Activated CD4-positive, alpha-beta T cell treated with anti-CD3 and anti-CD28 coated beads, Interleukin-2, amount 50 U/mL, for 16 hours (primary cell): ENCODE measurements at regions not wholly inside any gene's neighbourhood (a gene's known extent, or its start where the extent isn't known, plus 50 kb on each side); places are given as distances from the start of the nearest gene placed in this dataset.

Experiments
- DNase-seq: peaks from one replicate; pipeline ENCODE4 v3.0.0-alpha.2; 2020

- no peak for DNase-seq
Observed at GRCh38 chr1:235025422-235025984, 103.1 kb downstream of the TOMM20 start.

GRCh38 chr1:235024711-235025421 is 103.8 kb downstream of the TOMM20 start:
- DNase-seq = no peak

- no peak for DNase-seq
Observed at GRCh38 chr1:235023711-235024439, 104.8 kb downstream of the TOMM20 start.

GRCh38 chr1:235022981-235023710 is 105.5 kb downstream of the TOMM20 start:
- no peak for DNase-seq

- no peak for DNase-seq
Observed at GRCh38 chr1:235022341-235022980, 106.2 kb downstream of the TOMM20 start.

GRCh38 chr1:235021815-235022214 is 106.8 kb downstream of the TOMM20 start:
- no peak for DNase-seq

GRCh38 chr1:235021321-235021720 is 107.3 kb downstream of the TOMM20 start:
- no peak for DNase-seq

- no peak for DNase-seq
Observed at GRCh38 chr1:235019961-235020360, 108.7 kb downstream of the TOMM20 start.

GRCh38 chr1:235019471-235019870 is 109.2 kb downstream of the TOMM20 start:
- DNase-seq = no peak

GRCh38 chr1:235018720-235019444 is 109.8 kb downstream of the TOMM20 start:
- no peak for DNase-seq

GRCh38 chr1:235018161-235018560 is 110.5 kb downstream of the TOMM20 start:
- no peak for DNase-seq

- DNase-seq = no peak
Observed at GRCh38 chr1:235017719-235018118, 110.9 kb downstream of the TOMM20 start.

GRCh38 chr1:235017191-235017590 is 111.4 kb downstream of the TOMM20 start:
- no peak for DNase-seq

- DNase-seq = peak; percentile 89
Observed at GRCh38 chr1:235015291-235015985, 113.2 kb downstream of the TOMM20 start.

GRCh38 chr1:235014756-235015155 is 113.9 kb downstream of the TOMM20 start:
- no peak for DNase-seq

- no peak for DNase-seq
Observed at GRCh38 chr1:235013512-235013911, 115.1 kb downstream of the TOMM20 start.

GRCh38 chr1:235012436-235013210 is 116.0 kb downstream of the TOMM20 start:
- DNase-seq = no peak

GRCh38 chr1:235011599-235012435 is 116.8 kb downstream of the TOMM20 start:
- DNase-seq = peak; percentile 99

GRCh38 chr1:235011064-235011598 is 117.5 kb downstream of the TOMM20 start:
- DNase-seq = peak; percentile 83
